Stimulated activated naive CD8-positive, alpha-beta T cell treated with anti-CD3 and anti-CD28 coated beads, Interleukin-15, Interleukin-2, amounts not matched to agents 100 ng/mL and 50 ng/mL, for 24 hours (primary cell): ENCODE measurements at regions not wholly inside any gene's neighbourhood (a gene's known extent, or its start where the extent isn't known, plus 50 kb on each side); places are given as distances from the start of the nearest gene placed in this dataset.
"Not testable (repeated sequence)": the region's sequence is repeated elsewhere in the genome, so short reads cannot be mapped to it uniquely, and the experiment has no call there.

ENCODE experiments used
- H3K27ac Mint-ChIP-seq: one replicate; pipeline ENCODE4 v1.8.0; 2021; ENCODE audit warnings: mild to moderate bottlenecking, mixed read lengths
- H3K27me3 Mint-ChIP-seq: one replicate; pipeline ENCODE4 v1.8.0; 2021; ENCODE audit warnings: mixed read lengths
- H3K36me3 Mint-ChIP-seq: one replicate; pipeline ENCODE4 v1.8.0; 2021; ENCODE audit warnings: low read depth, mixed read lengths
- H3K4me1 Mint-ChIP-seq: one replicate; pipeline ENCODE4 v1.8.0; 2021; ENCODE audit warnings: low read depth, mixed read lengths
- H3K4me3 Mint-ChIP-seq: one replicate; pipeline ENCODE4 v1.8.0; 2021; ENCODE audit warnings: mild to moderate bottlenecking, mixed read lengths
- H3K9me3 Mint-ChIP-seq: one replicate; pipeline ENCODE4 v1.8.0; 2021; ENCODE audit warnings: mixed read lengths

DNA sequence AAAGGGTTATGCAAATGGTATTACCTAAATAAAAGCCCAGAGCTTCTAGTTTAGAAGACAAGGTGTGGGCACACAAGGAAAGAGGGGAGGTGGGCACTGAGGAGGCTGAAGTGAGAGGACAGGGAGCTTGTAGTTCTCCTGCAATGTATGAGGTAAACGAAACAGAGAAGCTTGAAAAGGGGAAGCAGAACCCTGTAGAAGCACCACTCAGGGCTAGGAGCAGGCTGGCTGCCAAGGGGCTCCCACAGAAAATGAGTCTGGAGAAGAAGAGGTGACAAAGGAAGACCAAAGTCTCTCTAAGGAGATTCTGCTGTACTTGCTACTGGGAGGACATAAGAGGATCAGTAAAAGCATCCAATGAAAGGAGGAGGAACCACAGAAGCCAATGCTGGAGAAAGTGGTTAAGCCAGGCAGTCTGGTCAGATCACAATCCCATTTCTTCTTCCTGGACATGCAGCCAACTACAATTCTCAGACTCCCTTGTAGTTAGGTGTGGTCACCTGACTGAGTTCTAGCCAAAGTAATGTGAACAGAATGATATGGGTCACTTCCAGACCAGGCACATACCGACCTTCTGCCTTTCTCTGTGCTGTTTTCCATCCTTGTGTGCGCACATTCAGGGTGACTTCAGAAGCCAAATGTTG lies 174.5 kb upstream of the MAP3K1 start:
- peaks cover 18% of the 10 kb centered on the region for H3K4me1 Mint-ChIP-seq
- no peaks in the 10 kb centered on the region for H3K9me3 Mint-ChIP-seq
- H3K27ac Mint-ChIP-seq, result no peak overlapping the region
- H3K27me3 Mint-ChIP-seq, result no peaks in the 10 kb centered on the region
- no peaks in the 10 kb centered on the region for H3K36me3 Mint-ChIP-seq
- no peak overlapping the region for H3K4me3 Mint-ChIP-seq

DNA sequence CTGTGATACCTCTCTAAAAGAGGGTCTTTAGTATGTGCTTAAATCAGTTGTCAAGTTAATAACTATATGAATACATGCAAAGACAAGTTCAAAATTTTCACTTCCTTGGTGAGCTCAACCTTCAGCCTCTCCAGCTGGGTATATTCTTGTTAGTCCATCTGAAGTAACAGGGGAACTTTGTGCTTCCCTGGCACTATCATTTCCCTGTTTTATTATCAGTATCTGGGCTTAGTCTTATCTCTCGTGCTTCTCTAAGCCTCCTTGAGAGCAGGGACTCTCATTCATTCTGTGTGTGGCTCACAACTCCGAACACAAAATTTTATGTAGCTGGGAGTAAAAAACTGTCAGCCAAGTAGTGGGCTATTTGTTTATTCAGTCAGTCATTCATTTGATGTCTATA lies 175.9 kb upstream of the MAP3K1 start:
- Mint-ChIP-seq H3K27me3 (no peaks in the 10 kb centered on the region), H3K4me3 (no peak overlapping the region)

GRCh38 chr5:56638768-56639238 lies 176.5 kb upstream of the MAP3K1 start:
- no peak overlapping the region for H3K4me3 Mint-ChIP-seq
- no peak overlapping the region for H3K27ac Mint-ChIP-seq
- H3K27me3 Mint-ChIP-seq, result no peaks in the 10 kb centered on the region
- peaks cover 18% of the 10 kb centered on the region for H3K4me1 Mint-ChIP-seq
- no peaks in the 10 kb centered on the region for H3K36me3 Mint-ChIP-seq
- H3K9me3 Mint-ChIP-seq, result no peaks in the 10 kb centered on the region

More for the DNA sequence above, 175.9 kb upstream of the MAP3K1 start:
- Mint-ChIP-seq H3K36me3 (no peaks in the 10 kb centered on the region), H3K4me1 (peaks cover 18% of the 10 kb centered on the region), H3K27ac (no peak overlapping the region), H3K9me3 (no peaks in the 10 kb centered on the region)

DNA sequence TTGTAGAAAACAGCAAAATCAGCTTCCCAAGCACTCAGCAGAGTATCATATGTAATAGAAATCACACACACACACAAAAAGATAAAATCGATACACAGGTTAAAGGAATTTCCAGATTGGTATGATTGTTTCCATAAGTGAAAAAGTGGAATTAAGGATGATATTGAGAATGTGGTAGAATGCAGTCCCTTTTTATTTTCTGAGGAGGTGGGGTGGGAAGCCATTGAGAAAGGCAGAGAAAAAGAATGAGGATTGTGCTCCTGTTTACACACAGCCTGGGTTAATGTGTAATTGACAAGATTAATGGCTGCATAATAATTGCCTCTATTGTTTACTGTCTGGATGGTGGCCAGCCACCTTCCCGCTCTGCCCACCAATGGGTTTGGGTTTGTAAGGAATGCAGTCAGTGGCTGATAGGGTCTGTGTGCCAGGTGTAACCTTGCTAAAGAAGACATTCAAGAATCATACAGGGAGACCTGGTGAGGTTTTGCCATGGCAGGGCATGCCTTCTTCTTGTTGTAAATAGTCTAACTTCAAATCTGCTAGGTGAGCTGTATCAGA lies 177.2 kb upstream of the MAP3K1 start:
- H3K27ac Mint-ChIP-seq, result no peak overlapping the region
- H3K9me3 Mint-ChIP-seq, result no peaks in the 10 kb centered on the region
- H3K4me1 Mint-ChIP-seq, result peaks cover 18% of the 10 kb centered on the region
- H3K27me3 Mint-ChIP-seq, result no peaks in the 10 kb centered on the region
- no peaks in the 10 kb centered on the region for H3K36me3 Mint-ChIP-seq
- no peak overlapping the region for H3K4me3 Mint-ChIP-seq

DNA sequence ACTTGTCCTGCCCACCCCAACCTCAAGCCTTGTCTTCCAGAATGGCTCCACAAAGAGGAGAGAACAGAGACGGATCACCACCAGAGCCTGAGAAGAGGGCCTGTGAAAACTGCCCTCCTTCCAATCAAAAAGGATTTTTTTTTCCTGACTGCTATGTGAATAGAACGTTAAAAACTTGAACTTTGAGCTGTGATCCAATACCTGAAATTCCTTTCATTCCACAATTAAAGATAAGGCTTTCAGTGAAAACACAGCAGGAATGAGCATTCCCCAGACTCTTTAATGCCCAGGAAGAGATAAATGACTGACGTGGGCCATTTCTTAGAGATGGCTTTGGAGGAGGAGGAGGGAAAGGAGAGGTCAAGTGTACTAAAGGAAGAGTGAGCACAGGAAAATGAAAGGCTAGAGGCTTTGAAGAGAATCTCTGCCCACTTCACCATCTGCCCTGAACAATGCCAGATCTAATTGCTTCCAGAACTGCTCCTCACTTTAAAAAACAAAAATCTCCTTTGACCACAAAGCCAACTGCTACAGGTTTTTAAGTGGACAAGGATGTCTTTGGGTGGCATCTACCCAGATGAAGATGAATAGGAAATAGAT lies 177.9 kb upstream of the MAP3K1 start:
- no peaks in the 10 kb centered on the region for H3K27me3 Mint-ChIP-seq
- peaks cover 18% of the 10 kb centered on the region for H3K4me1 Mint-ChIP-seq

GRCh38 chr5:56633950-56634349 lies 181.4 kb upstream of the MAP3K1 start:
- Mint-ChIP-seq H3K9me3 (peaks cover 8% of the 10 kb centered on the region), H3K36me3 (peaks cover 6% of the 10 kb centered on the region), H3K27ac (no peak overlapping the region), H3K27me3 (peaks cover 3% of the 10 kb centered on the region), H3K4me3 (no peak overlapping the region), H3K4me1 (peaks cover 11% of the 10 kb centered on the region)

More for the DNA sequence above, 177.9 kb upstream of the MAP3K1 start:
- Mint-ChIP-seq H3K9me3 (no peaks in the 10 kb centered on the region), H3K36me3 (no peaks in the 10 kb centered on the region), H3K27ac (no peak overlapping the region), H3K4me3 (no peak overlapping the region)

GRCh38 chr5:56632939-56633338 lies 182.4 kb upstream of the MAP3K1 start:
- no peak overlapping the region for H3K4me3 Mint-ChIP-seq
- no peak overlapping the region for H3K27ac Mint-ChIP-seq
- H3K4me1 Mint-ChIP-seq, result peaks cover under 1% of the 10 kb centered on the region
- peaks cover 3% of the 10 kb centered on the region for H3K27me3 Mint-ChIP-seq
- H3K36me3 Mint-ChIP-seq, result peaks cover 6% of the 10 kb centered on the region
- H3K9me3 Mint-ChIP-seq, result peaks cover 14% of the 10 kb centered on the region

GRCh38 chr5:56632199-56632598 lies 183.2 kb upstream of the MAP3K1 start:
- Mint-ChIP-seq H3K27me3 (peaks cover 3% of the 10 kb centered on the region), H3K27ac (no peak overlapping the region), H3K9me3 (peaks cover 16% of the 10 kb centered on the region), H3K4me3 (no peak overlapping the region), H3K4me1 (no peaks in the 10 kb centered on the region), H3K36me3 (peaks cover 6% of the 10 kb centered on the region)

DNA sequence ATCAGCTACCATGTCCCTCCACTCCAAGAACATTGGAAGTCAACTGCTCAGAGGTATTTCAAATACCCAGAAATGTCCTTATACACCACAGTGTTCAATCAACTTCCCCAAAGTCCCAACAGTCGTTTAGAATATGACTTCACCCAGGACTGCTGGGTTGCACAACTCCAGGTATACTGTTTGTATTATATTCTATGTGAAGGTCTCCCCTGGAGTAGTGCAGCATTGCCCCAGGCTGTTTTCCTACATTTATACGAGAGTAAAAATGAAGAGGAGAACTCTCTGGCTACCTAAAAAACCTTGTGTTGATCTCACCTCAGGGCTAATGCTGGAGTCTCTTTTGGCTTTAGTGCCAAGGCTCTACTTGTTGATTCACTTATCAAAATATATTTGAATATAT lies 183.6 kb upstream of the MAP3K1 start:
- H3K9me3 Mint-ChIP-seq, result peaks cover 16% of the 10 kb centered on the region
- H3K4me1 Mint-ChIP-seq, result no peaks in the 10 kb centered on the region
- peaks cover 6% of the 10 kb centered on the region for H3K36me3 Mint-ChIP-seq
- peaks cover 3% of the 10 kb centered on the region for H3K27me3 Mint-ChIP-seq
- no peak overlapping the region for H3K27ac Mint-ChIP-seq
- H3K4me3 Mint-ChIP-seq, result no peak overlapping the region

GRCh38 chr5:56628616-56629015 lies 186.7 kb upstream of the MAP3K1 start:
- H3K27me3 Mint-ChIP-seq, H3K36me3 Mint-ChIP-seq, H3K4me1 Mint-ChIP-seq, H3K4me3 Mint-ChIP-seq, H3K27ac Mint-ChIP-seq: not testable (repeated sequence)
- peaks cover 20% of the 10 kb centered on the region for H3K9me3 Mint-ChIP-seq

DNA sequence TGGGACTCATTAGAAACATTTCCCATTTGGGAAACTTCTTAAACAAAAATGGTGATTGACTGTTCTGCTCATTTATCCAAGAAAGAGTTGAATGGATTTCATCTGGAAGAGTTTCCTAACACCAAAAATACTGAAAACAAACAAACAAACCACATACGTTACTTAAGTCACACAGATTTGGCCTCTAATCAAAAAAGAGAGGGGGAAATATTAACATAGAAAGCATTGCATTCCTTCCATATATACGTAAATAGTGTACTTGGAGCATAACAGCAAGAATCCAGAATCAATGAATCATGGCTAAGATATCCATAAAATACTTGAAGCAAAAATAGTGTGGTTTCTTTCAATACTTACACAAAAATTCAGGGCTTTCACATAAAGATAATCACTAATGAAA lies 189.8 kb upstream of the MAP3K1 start:
- Mint-ChIP-seq H3K27ac (no peak overlapping the region), H3K27me3 (peaks cover 3% of the 10 kb centered on the region), H3K4me3 (no peak overlapping the region), H3K9me3 (peaks cover 34% of the 10 kb centered on the region), H3K36me3 (peaks cover 15% of the 10 kb centered on the region), H3K4me1 (no peaks in the 10 kb centered on the region)

GRCh38 chr5:56624751-56625150 lies 190.6 kb upstream of the MAP3K1 start:
- H3K4me1 Mint-ChIP-seq, result no peaks in the 10 kb centered on the region
- H3K36me3 Mint-ChIP-seq, result peaks cover 11% of the 10 kb centered on the region
- peaks cover 29% of the 10 kb centered on the region for H3K9me3 Mint-ChIP-seq
- H3K27me3 Mint-ChIP-seq, result peaks cover under 1% of the 10 kb centered on the region
- no peak overlapping the region for H3K4me3 Mint-ChIP-seq
- H3K27ac Mint-ChIP-seq, result no peak overlapping the region

GRCh38 chr5:56622141-56622540 lies 193.2 kb upstream of the MAP3K1 start:
- H3K9me3 Mint-ChIP-seq, result peaks cover 21% of the 10 kb centered on the region
- H3K27me3 Mint-ChIP-seq, result no peaks in the 10 kb centered on the region
- no peak overlapping the region for H3K27ac Mint-ChIP-seq
- H3K36me3 Mint-ChIP-seq, result peaks cover 14% of the 10 kb centered on the region
- no peak overlapping the region for H3K4me3 Mint-ChIP-seq
- no peaks in the 10 kb centered on the region for H3K4me1 Mint-ChIP-seq

DNA sequence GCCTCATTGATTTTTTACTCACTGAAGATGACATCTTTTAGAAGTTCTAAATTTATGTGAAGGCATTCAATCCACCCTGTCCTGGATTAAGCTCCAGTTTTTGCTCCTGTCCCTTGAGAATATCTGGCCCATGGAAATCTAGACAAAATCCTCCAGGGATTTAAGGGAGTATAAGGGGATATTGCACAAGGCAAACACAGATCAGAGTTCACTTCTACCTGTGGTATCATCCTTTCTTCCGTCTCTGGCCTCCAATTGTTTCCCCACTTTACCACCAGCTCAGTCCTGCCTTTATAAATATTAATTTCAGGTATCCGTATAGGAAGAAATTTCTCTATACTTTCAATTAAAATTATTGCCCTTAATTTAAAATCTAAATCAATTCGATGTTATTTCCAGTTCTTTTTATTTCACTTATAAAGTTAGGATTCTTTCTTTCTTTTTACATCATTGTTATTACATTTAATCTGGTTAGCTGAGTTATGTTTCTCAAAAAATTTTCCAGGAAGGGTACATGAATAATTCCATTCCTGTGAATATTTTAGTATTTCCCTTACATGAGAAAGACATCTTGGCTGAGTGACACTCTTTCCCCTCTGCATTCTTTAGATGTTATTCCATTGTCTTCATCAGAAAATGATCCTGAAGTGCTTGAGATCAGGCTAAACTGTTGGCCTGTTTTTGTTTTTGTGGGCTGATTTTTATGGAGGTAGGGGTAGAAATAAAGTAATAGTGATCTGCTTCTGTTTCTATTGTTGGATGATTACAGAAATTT lies 194.3 kb upstream of the MAP3K1 start:
- H3K4me1 Mint-ChIP-seq, result peaks cover 10% of the 10 kb centered on the region
- H3K4me3 Mint-ChIP-seq, result no peak overlapping the region
- H3K27ac Mint-ChIP-seq, result no peak overlapping the region
- H3K9me3 Mint-ChIP-seq, result peaks cover 17% of the 10 kb centered on the region
- H3K36me3 Mint-ChIP-seq, result peaks cover 14% of the 10 kb centered on the region
- H3K27me3 Mint-ChIP-seq, result no peaks in the 10 kb centered on the region

DNA sequence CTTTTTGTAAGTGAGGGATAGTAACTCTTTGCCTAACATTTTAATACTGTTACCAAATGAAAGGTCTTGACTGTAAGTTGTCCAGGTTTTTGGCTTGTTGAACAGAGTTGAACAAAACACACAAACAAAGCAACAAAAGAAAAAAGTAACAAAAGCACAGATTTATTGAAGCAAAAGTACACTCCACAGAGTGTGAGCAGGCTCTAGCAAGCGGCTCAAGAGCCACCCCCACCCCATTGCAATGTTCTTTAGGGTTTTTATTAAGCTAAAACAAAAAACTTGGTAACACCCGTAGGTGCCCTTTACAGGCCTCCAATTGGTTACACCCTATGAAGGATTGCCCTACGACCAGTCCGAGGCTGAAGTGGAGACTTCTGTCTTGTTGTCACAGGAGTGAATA lies 197.4 kb upstream of the MAP3K1 start:
- Mint-ChIP-seq H3K9me3 (peaks cover 17% of the 10 kb centered on the region), H3K27me3 (no peaks in the 10 kb centered on the region), H3K4me3 (no peak overlapping the region), H3K36me3 (peaks cover 14% of the 10 kb centered on the region), H3K27ac (no peak overlapping the region), H3K4me1 (peaks cover 40% of the 10 kb centered on the region)
